HEK293 (cell line): ENCODE measurements at regions not wholly inside any gene's neighbourhood (a gene's known extent, or its start where the extent isn't known, plus 50 kb on each side); places are given as distances from the start of the nearest gene placed in this dataset.

Experiments used
- CTCF ChIA-PET: fragments of 350-600 bp; formaldehyde crosslinking; extraction: SDS; loops from one replicate; lab custom pipeline; 2021; ENCODE audit warnings: antibody characterized with exemption; lab: Yijun Ruan, JAX
- POLR2A ChIA-PET: fragments of 300-600 bp; formaldehyde crosslinking; extraction: SDS; loops from one replicate; lab custom pipeline; 2020; ENCODE audit warnings: antibody characterized with exemption, inconsistent platforms; lab: Yijun Ruan, JAX
- H3K27ac ChIP-seq: fragments of 200-500 bp; sonication (Bioruptor generic); 2 replicates; pipeline ENCODE4 v1.5.1; 2014; ENCODE audit warnings: low read depth, low read length, control low read depth, inconsistent platforms; ENCODE audit errors: extremely low read depth
- H3K36me3 ChIP-seq, 2 experiments: fragments of 200-500 bp in 1 of 2; sonication (Bioruptor generic) in 1 of 2; 1 replicate in 1 of 2; 2 replicates in 1 of 2; pipeline ENCODE4 v1.5.1; 2014 to 2017; ENCODE audit warnings: inconsistent platforms in 2 of 2, low read length in 2 of 2; ENCODE audit not compliant: control insufficient read depth in 2 of 2, insufficient read depth in 1 of 2
- H3K4me1 ChIP-seq: fragments of 200-500 bp; sonication (Bioruptor generic); 2 replicates; pipeline ENCODE4 v1.5.1; 2014; ENCODE audit warnings: mild to moderate bottlenecking, low read length, inconsistent platforms; ENCODE audit not compliant: control insufficient read depth, insufficient read depth
- H3K4me3 ChIP-seq: 2 replicates; pipeline ENCODE4 v1.5.1; 2011; ENCODE audit warnings: low read depth, mild to moderate bottlenecking, control low read depth, low read length, moderate library complexity
- H3K9me3 ChIP-seq: fragments of 200-500 bp; sonication (Bioruptor generic); 2 replicates; pipeline ENCODE4 v1.5.1; 2014; ENCODE audit warnings: low read depth, low read length, inconsistent platforms; ENCODE audit not compliant: control insufficient read depth, insufficient read depth
- FEZF1 ChIP-seq: fragments of 450-650 bp; formaldehyde crosslinking; IDR thresholded peaks from 2 replicates; pipeline ENCODE4 v1.5.1; 2016; ENCODE audit warnings: missing biosample characterization, missing genetic modification characterization
- GLI2 ChIP-seq: fragments of 450-650 bp; formaldehyde crosslinking; IDR thresholded peaks from 2 replicates; pipeline ENCODE4; 2017; ENCODE audit warnings: missing biosample characterization, missing genetic modification characterization, low read depth, borderline replicate concordance
- GLIS1 ChIP-seq: fragments of 450-650 bp; formaldehyde crosslinking; IDR thresholded peaks from 2 replicates; pipeline ENCODE4 v1.5.1; 2016; ENCODE audit warnings: missing biosample characterization, missing genetic modification characterization
- HIC1 ChIP-seq: fragments of 450-650 bp; formaldehyde crosslinking; IDR thresholded peaks from 2 replicates; pipeline ENCODE4 v1.5.1; 2016; ENCODE audit warnings: missing biosample characterization, missing genetic modification characterization
- INSM2 ChIP-seq: fragments of 450-650 bp; formaldehyde crosslinking; IDR thresholded peaks from 2 replicates; pipeline ENCODE4 v1.5.1; 2016; ENCODE audit warnings: missing biosample characterization, missing genetic modification characterization
- KLF1 ChIP-seq: fragments of 450-650 bp; formaldehyde crosslinking; IDR thresholded peaks from 2 replicates; pipeline ENCODE4 v1.5.1; 2016; ENCODE audit warnings: missing biosample characterization, missing genetic modification characterization
- KLF7 ChIP-seq: fragments of 450-650 bp; formaldehyde crosslinking; IDR thresholded peaks from 2 replicates; pipeline ENCODE4 v1.5.1; 2016; ENCODE audit warnings: missing biosample characterization, missing genetic modification characterization, borderline replicate concordance
- PRDM6 ChIP-seq: fragments of 450-650 bp; formaldehyde crosslinking; IDR thresholded peaks from 2 replicates; pipeline ENCODE4 v1.5.1; 2017; ENCODE audit warnings: missing biosample characterization, missing genetic modification characterization
- RBAK ChIP-seq: fragments of 450-650 bp; formaldehyde crosslinking; IDR thresholded peaks from 2 replicates; pipeline ENCODE4 v1.5.1; 2016; ENCODE audit warnings: missing biosample characterization, missing genetic modification characterization
- TCF7L2 ChIP-seq: IDR thresholded peaks from 2 replicates; pipeline ENCODE4 v1.6.1; 2011; ENCODE audit warnings: low read depth, mild to moderate bottlenecking, inconsistent platforms, low read length, moderate library complexity, borderline replicate concordance
- ZBTB1 ChIP-seq: fragments of 450-650 bp; formaldehyde crosslinking; IDR thresholded peaks from 2 replicates; pipeline ENCODE4 v1.5.1; 2016; ENCODE audit warnings: missing biosample characterization, missing genetic modification characterization
- ZBTB17 ChIP-seq: fragments of 450-650 bp; formaldehyde crosslinking; IDR thresholded peaks from 2 replicates; pipeline ENCODE4 v1.5.1; 2016; ENCODE audit warnings: missing biosample characterization, missing genetic modification characterization
- ZBTB48 ChIP-seq: fragments of 450-650 bp; formaldehyde crosslinking; IDR thresholded peaks from 2 replicates; pipeline ENCODE4 v1.5.1; 2016; ENCODE audit warnings: missing biosample characterization, missing genetic modification characterization
- ZBTB49 ChIP-seq: fragments of 450-650 bp; formaldehyde crosslinking; IDR thresholded peaks from 2 replicates; pipeline ENCODE4 v1.5.1; 2016; ENCODE audit warnings: missing biosample characterization, missing genetic modification characterization, low read depth
- ZFP3 ChIP-seq: fragments of 450-650 bp; formaldehyde crosslinking; IDR thresholded peaks from 2 replicates; pipeline ENCODE4 v1.5.1; 2016; ENCODE audit warnings: low read depth, missing biosample characterization, missing genetic modification characterization
- ZFP69B ChIP-seq: fragments of 450-650 bp; formaldehyde crosslinking; IDR thresholded peaks from 2 replicates; pipeline ENCODE4 v1.5.1; 2016; ENCODE audit warnings: missing biosample characterization, missing genetic modification characterization
- ZIC2 ChIP-seq: fragments of 450-650 bp; formaldehyde crosslinking; IDR thresholded peaks from 2 replicates; pipeline ENCODE4 v1.5.1; 2016; ENCODE audit warnings: missing biosample characterization, missing genetic modification characterization
- ZNF121 ChIP-seq: fragments of 450-650 bp; formaldehyde crosslinking; IDR thresholded peaks from 2 replicates; pipeline ENCODE4 v1.5.1; 2016; ENCODE audit warnings: missing biosample characterization, missing genetic modification characterization
- ZNF133 ChIP-seq: fragments of 450-650 bp; formaldehyde crosslinking; IDR thresholded peaks from 2 replicates; pipeline ENCODE4 v1.5.1; 2016; ENCODE audit warnings: missing biosample characterization, missing genetic modification characterization
- ZNF19 ChIP-seq: fragments of 450-650 bp; formaldehyde crosslinking; IDR thresholded peaks from 2 replicates; pipeline ENCODE4; 2016; ENCODE audit warnings: missing biosample characterization, missing genetic modification characterization, low read depth
- ZNF221 ChIP-seq: fragments of 450-650 bp; formaldehyde crosslinking; IDR thresholded peaks from 2 replicates; pipeline ENCODE4 v1.5.1; 2017; ENCODE audit warnings: missing biosample characterization, missing genetic modification characterization, borderline replicate concordance
- ZNF223 ChIP-seq: fragments of 450-650 bp; formaldehyde crosslinking; IDR thresholded peaks from 2 replicates; pipeline ENCODE4 v1.5.1; 2016; ENCODE audit warnings: missing biosample characterization, missing genetic modification characterization
- ZNF426 ChIP-seq: fragments of 450-650 bp; formaldehyde crosslinking; IDR thresholded peaks from 2 replicates; pipeline ENCODE4 v1.5.1; 2017; ENCODE audit warnings: missing biosample characterization, missing genetic modification characterization, mild to moderate bottlenecking, inconsistent platforms, moderate library complexity
- ZNF449 ChIP-seq: fragments of 450-650 bp; formaldehyde crosslinking; IDR thresholded peaks from 2 replicates; pipeline ENCODE4 v1.5.1; 2017; ENCODE audit warnings: missing biosample characterization, mild to moderate bottlenecking, missing genetic modification characterization, moderate library complexity
- ZNF555 ChIP-seq: fragments of 450-650 bp; formaldehyde crosslinking; conservative IDR thresholded peaks from 2 replicates; pipeline ENCODE4 v1.5.1; 2017; ENCODE audit warnings: missing biosample characterization, mild to moderate bottlenecking, missing genetic modification characterization, inconsistent platforms
- ZNF664 ChIP-seq: fragments of 450-650 bp; formaldehyde crosslinking; IDR thresholded peaks from 2 replicates; pipeline ENCODE4 v1.5.1; 2016; ENCODE audit warnings: missing biosample characterization, missing genetic modification characterization
- ZSCAN16 ChIP-seq: fragments of 450-650 bp; formaldehyde crosslinking; IDR thresholded peaks from 2 replicates; pipeline ENCODE4 v1.5.1; 2016; ENCODE audit warnings: missing biosample characterization, missing genetic modification characterization

GRCh38 chr3:72250725-72251124, 465.8 kb upstream of the PROK2 start:
- ChIA-PET POLR2A (no interaction called here), CTCF (no interaction called here)
- Histone ChIP-seq H3K27ac (no peak overlapping the region), H3K4me1 (peaks cover 1% of the 10 kb centered on the region; the same call in 1 of the 2 replicates), H3K4me3 (no peak overlapping the region), H3K9me3 (no peaks in the 10 kb centered on the region), H3K36me3 (no peaks in the 10 kb centered on the region)
- TF ChIP-seq KLF7 (tag by site-specific recombination) (no peak), PRDM6 (tag by site-specific recombination) (no peak), ZNF449 (tag by site-specific recombination) (no peak), ZNF664 (tag by site-specific recombination) (no peak), ZNF426 (tag by site-specific recombination) (no peak), ZNF223 (no peak), ZBTB1 (tag by site-specific recombination) (no peak), FEZF1 (tag by site-specific recombination) (no peak), ZNF221 (tag by site-specific recombination) (no peak), ZNF121 (no peak), ZBTB17 (no peak), ZNF133 (tag by site-specific recombination) (no peak), ZNF19 (tag by site-specific recombination) (no peak)

- Histone ChIP-seq H3K36me3 (no peaks in the 10 kb centered on the region), H3K4me3 (no peak overlapping the region), H3K9me3 (no peaks in the 10 kb centered on the region), H3K27ac (no peak overlapping the region), H3K4me1 (no peaks in the 10 kb centered on the region)
- CTCF ChIA-PET: no interaction called here
- POLR2A ChIA-PET: no interaction called here
- TF ChIP-seq ZFP69B (tag by site-specific recombination): no peak
- TF ChIP-seq ZNF19 (tag by site-specific recombination): no peak
- no peak for TF ChIP-seq ZNF223
- no peak for TF ChIP-seq ZSCAN16 (tag by site-specific recombination)
- TF ChIP-seq ZIC2 (tag by site-specific recombination): no peak
- TF ChIP-seq ZNF555 (tag by site-specific recombination): no peak
- TF ChIP-seq KLF1 (tag by site-specific recombination): no peak
- TF ChIP-seq ZFP3 (tag by site-specific recombination): no peak
- TF ChIP-seq GLIS1 (tag by site-specific recombination): no peak
- no peak for TF ChIP-seq INSM2 (tag by site-specific recombination)
- no peak for TF ChIP-seq TCF7L2
- TF ChIP-seq HIC1 (tag by site-specific recombination): no peak
- no peak for TF ChIP-seq ZBTB1 (tag by site-specific recombination)
- TF ChIP-seq ZBTB48 (tag by site-specific recombination): no peak
- no peak for TF ChIP-seq GLI2 (tag by site-specific recombination)
- no peak for TF ChIP-seq RBAK (tag by site-specific recombination)
- TF ChIP-seq ZBTB49: no peak
Observed at GRCh38 chr3:72248869-72249268, 463.9 kb upstream of the PROK2 start.
